ENCODE measurements at regions not wholly inside any gene's neighbourhood (a gene's known extent, or its start where the extent isn't known, plus 50 kb on each side); places are given as distances from the start of the nearest gene placed in this dataset.

DNA sequence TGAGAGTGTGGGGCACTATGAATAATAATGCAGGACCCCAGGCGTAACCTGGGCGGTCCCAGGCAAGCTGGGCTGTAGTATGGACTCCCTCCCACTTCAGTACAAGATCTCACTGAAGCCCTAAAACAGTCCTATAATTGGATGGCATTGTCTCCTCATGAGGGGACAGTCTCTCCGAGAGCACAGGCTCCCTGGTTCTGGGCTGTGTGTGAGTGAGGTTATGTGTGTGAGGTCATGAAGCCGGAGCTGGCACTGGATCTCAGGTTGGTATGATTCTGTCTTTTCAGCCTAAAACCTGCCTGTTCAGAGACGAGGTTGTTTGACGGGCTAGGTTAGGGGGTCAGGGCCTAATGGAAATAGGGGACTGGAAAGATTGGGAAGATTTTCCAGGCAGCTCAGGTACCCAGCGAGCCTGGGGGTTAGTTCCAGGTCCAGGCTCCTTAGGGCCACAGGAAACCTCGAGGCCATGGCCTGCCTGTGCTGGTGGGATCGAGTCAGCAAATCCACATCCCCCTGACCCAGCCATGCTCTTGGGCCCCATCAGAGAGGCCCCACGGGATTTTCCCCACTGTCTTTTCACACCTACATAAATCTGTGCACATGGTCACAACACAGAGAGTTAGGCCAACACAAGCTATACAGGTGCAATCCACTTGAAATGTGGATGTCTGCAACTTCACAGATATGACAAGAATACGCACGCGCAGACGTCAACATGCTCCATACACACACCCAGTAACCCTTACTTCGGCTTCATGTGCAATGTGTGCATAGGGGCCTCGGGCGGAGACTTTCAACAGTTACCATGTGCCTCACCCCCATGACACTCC lies 94.8 kb downstream of the INHBB start:
- Histone ChIP-seq H3K4me3 (no peak overlapping the region), H3K4me1 (replicated peaks) (peaks cover 9% of the 10 kb centered on the region), H3K36me3 (no peaks in the 10 kb centered on the region), H3K9me3 (no peaks in the 10 kb centered on the region), H3K27ac (no peak overlapping the region), H3K27me3 (replicated peaks; ENCODE audit: insufficient read depth) (no peaks in the 10 kb centered on the region)
- TF ChIP-seq, protein P1, sequence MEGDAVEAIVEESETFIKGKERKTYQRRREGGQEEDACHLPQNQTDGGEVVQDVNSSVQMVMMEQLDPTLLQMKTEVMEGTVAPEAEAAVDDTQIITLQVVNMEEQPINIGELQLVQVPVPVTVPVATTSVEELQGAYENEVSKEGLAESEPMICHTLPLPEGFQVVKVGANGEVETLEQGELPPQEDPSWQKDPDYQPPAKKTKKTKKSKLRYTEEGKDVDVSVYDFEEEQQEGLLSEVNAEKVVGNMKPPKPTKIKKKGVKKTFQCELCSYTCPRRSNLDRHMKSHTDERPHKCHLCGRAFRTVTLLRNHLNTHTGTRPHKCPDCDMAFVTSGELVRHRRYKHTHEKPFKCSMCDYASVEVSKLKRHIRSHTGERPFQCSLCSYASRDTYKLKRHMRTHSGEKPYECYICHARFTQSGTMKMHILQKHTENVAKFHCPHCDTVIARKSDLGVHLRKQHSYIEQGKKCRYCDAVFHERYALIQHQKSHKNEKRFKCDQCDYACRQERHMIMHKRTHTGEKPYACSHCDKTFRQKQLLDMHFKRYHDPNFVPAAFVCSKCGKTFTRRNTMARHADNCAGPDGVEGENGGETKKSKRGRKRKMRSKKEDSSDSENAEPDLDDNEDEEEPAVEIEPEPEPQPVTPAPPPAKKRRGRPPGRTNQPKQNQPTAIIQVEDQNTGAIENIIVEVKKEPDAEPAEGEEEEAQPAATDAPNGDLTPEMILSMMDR (IDR thresholded peaks at IDR 0.05) = no peak
- TF ChIP-seq POLR2A (IDR thresholded peaks at IDR 0.05) (no peak), POLR2AphosphoS5 (IDR thresholded peaks at IDR 0.05) (no peak)
- DNase-seq (ENCODE audit: low spot score) = no peak
- 95% methylated on average over 17 of the region's 17 CpGs for WGBS
- intact Hi-C loops (cut with DNase I) = no loop called here

DNA sequence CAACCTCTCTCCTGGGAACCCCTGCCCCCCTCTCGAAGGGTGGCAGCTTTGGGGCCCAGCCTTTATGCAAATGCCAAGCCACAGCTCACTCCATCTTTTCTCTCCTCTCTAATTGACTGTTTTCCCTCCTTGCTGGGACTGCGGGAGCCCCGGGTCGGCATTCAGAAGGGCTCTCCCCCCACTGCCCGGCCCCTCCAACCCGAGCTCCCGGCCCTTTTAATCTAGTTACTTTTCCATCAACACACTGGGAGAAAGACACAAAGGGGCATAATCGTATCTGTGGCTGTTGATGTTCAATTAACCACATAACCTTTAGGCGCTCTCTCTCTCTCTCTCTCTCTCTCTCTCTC lies 95.4 kb downstream of the INHBB start:
- intact Hi-C loops (cut with DNase I) = no loop called here
- no peaks in the 10 kb centered on the region for H3K27me3 ChIP-seq (replicated peaks; ENCODE audit: insufficient read depth)

DNA sequence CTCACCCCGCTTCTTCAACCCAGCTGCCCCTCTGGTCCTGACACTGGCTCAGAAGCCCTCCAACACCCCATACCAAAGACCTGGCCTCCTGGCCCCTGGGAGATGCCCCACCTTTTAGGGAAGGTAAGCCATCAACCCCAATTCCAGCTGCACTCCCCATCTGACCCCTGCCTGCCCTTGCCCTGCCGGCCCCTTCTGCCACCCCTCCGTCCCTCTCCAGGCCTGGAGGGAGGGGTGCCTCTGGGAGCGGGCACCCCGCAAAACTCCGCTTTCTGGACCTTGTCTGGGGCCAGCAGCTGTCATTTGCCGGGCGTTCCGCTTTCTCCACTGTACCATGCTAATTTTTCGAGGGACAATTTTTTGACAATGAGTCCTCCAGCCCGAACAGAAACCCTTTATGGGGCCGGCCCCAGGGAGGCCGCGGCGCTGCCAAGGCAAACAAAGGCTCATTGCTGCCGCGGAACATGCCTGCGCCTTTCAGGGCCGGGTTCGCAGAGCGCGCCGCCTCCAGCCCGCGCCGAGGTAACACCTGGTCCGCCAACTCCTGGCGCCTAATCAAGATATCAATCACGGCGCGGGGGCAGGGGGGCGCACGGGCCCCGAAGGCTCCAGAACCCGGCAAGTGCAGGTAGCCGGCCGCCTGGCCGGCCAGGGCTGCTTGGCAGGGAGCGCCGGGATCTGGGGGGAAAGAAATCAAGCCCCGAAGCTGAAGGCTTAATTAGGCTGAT lies 96.0 kb downstream of the INHBB start:
- TF ChIP-seq, protein P1 (IDR thresholded peaks at IDR 0.05) = peak in 2 of 4 experiments; percentile 12 to 13
- no peak for TF ChIP-seq POLR2A (IDR thresholded peaks at IDR 0.05)
- peak; percentile 51 for TF ChIP-seq POLR2AphosphoS5 (IDR thresholded peaks at IDR 0.05)
- H3K4me1 ChIP-seq (replicated peaks) = peaks cover 9% of the 10 kb centered on the region
- no peaks in the 10 kb centered on the region for H3K27me3 ChIP-seq (replicated peaks; ENCODE audit: insufficient read depth)
- H3K4me3 ChIP-seq = peak overlapping the region; percentile 21 to 27
- no peaks in the 10 kb centered on the region for H3K9me3 ChIP-seq
- H3K27ac ChIP-seq = peak overlapping the region; percentile 70 to 79
- WGBS = 7% methylated on average over 27 of the region's 41 CpGs
- H3K36me3 ChIP-seq = no peaks in the 10 kb centered on the region
- peak; percentile 82 for DNase-seq (ENCODE audit: low spot score)
- intact Hi-C loops (cut with DNase I) = no loop called here

More for the DNA sequence above, 95.4 kb downstream of the INHBB start:
- Histone ChIP-seq H3K4me3 (no peak overlapping the region), H3K9me3 (no peaks in the 10 kb centered on the region), H3K36me3 (no peaks in the 10 kb centered on the region), H3K4me1 (replicated peaks) (peaks cover 9% of the 10 kb centered on the region), H3K27ac (no peak overlapping the region)
- WGBS = 78% methylated on average over 9 of the region's 9 CpGs
- TF ChIP-seq POLR2AphosphoS5 (IDR thresholded peaks at IDR 0.05) (no peak), POLR2A (IDR thresholded peaks at IDR 0.05) (no peak)
- TF ChIP-seq, protein P1 (IDR thresholded peaks at IDR 0.05) = no peak
- DNase-seq (ENCODE audit: low spot score) = no peak

DNA sequence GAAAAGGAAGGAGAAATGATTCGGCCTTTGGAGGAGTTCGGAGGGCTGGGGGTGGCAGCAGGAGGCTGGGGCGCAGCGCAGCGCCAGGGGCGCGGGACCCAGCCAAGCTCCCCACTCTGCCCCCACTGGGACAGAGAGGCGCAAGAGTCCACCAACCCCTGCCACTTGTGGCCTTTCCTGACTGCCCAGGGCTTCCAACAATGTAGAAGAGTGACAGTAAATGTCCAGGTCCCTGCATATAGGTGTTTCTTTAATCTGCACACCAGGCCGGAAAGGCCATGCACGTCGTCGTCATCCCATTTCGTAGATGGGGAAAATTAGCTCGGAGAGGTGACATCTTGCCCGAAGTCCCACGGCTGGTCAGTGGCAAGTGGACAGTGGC lies 96.6 kb downstream of the INHBB start:
- 9% methylated on average over 16 of the region's 16 CpGs for WGBS
- Histone ChIP-seq H3K9me3 (no peaks in the 10 kb centered on the region), H3K36me3 (no peaks in the 10 kb centered on the region), H3K27ac (peak overlapping the region; percentile 70 to 79), H3K4me1 (replicated peaks) (peaks cover 9% of the 10 kb centered on the region), H3K27me3 (replicated peaks; ENCODE audit: insufficient read depth) (no peaks in the 10 kb centered on the region), H3K4me3 (peak overlapping the region; percentile 21 to 27)
- DNase-seq (ENCODE audit: low spot score) = no peak
- intact Hi-C loops (cut with DNase I) = no loop called here
- TF ChIP-seq, protein P1 (IDR thresholded peaks at IDR 0.05) = peak in 1 of 4 experiments; percentile 4
- no peak for TF ChIP-seq POLR2A (IDR thresholded peaks at IDR 0.05)
